Left hindlimb (tissue), 1 donor: ENCODE measurements at regions not wholly inside any gene's neighbourhood (a gene's known extent, or its start where the extent isn't known, plus 50 kb on each side); places are given as distances from the start of the nearest gene placed in this dataset.

Experiments
- DNase-seq: peaks from one replicate; pipeline ENCODE4 v3.0.0-alpha.2; 2018

DNA sequence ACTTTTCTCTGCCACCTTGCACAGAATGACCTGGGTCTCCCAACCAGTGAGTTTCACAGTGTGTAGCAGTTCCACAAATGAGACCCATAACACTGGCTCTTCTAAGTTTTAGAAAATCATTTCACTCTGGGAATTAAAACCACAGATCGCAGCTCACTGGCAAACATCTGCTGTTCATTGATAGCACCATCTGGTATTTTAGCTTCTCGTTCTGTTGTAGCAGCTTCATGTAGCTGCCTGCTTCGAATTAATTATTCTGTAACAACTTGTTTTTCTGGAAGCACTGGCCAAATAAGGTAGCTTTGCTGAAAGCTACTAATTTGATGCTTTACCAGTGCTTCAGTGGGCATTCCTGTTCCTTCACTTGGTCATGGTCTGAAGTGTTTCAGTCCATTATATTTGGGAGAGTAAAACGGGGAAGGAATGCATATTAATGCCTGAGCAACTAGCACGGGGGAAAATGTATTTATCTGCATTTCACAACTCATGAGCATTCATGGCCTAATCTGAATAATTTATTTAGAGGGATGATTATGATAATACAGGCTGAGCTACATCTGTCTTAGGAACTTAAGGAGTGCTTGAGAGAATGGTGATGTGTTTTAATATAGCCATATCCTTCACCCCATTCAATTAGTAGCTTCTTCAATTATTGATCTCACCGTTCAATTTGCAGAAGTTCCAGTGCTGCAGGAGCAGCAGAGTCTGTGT lies 447.4 kb downstream of the XPNPEP1 start:
- DNase-seq, result no peak

DNA sequence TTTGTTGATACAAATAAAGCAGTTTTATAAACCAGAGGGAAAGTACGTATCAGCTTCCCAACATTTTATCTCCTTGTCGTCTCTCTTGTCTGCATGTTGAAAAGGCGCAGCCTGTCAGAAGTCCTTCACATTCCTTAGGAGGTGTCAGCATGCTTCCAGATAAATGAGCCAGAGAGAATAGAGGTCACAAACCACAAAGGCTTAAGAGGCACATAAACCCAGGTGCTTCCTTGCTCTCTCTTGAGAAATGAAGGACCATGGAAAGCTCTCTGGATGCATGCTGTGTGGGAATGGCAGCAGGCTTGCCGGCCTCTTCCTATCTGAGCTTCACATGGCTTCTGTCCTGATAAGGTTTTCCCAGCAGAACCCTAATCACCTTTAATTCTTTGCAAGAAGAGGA lies 448.5 kb downstream of the XPNPEP1 start:
- DNase-seq, result no peak

DNA sequence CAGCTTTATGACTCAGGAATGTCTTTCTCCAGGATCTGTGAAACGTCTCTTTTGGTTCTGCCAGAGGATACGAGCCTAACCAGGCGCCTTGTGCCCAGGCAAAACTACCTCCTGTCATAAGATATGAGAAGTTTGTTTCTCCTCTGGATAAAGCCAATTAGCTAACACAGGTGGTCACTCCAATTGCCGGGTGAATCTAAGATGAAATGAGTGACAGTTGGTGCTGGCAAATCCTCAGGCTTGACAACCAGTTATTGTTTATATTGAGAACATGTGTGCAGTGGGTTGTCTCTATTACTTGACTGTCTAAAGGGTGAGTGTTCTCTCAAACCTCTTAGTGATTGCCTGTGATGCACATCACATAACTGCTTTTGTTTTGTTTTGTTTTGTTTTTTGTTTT lies 449.1 kb downstream of the XPNPEP1 start:
- no peak for DNase-seq

DNA sequence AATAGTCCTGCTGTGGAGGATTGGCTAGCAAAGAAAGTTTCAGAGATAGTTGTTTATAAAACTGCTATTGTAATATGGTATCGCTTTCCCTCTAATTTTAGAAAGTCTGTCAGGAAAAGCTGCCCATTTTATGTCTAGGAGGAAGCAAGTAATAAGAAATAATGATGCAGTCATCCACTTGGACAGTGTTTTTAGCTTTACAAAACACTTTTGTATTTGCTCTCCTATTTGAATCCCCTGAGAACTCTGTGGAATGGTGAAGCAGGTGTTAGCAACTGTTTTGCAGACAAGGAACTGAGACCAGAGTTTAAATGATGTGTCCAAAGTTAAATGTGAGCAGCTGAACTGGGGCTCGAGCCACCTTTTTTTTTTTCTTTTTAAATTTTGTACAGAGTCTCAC lies 455.8 kb downstream of the XPNPEP1 start:
- no peak for DNase-seq

DNA sequence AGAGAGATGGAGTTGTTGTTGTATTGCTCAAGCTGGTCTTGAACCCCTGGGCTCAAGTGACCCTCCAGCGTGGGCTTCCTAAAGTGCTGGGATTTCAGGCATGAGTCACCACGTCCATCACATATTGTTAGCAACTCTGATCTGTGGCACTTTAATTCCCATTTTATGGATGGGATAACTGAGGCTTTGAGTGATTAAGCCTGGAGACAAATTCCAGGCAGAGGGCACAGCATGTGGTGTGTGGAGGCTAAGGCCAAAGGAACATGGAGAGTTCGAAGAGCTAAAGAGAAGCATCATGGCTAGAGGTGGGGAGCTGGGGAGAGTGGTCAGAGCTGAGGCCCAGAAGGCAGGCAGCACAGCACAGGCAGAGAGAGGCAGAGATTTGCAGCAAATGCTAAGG lies 458.4 kb downstream of the XPNPEP1 start:
- no peak for DNase-seq

DNA sequence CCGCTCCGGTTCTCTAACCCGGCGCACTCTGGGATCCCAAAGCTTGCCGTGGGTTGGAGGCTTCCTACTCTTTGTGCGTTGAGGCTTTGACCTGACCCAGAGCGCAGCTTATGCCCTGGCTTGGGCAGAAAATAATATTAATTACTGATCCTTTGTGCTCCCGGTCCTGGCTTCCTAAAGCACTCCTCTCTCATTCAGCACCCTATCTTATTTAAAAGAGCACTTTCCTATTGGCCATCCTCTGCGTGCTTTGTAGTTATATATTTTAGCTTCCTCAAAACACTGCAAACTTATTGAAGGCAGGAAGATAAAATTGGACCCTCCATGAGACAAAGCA lies 466.0 kb downstream of the XPNPEP1 start:
- DNase-seq, result no peak

DNA sequence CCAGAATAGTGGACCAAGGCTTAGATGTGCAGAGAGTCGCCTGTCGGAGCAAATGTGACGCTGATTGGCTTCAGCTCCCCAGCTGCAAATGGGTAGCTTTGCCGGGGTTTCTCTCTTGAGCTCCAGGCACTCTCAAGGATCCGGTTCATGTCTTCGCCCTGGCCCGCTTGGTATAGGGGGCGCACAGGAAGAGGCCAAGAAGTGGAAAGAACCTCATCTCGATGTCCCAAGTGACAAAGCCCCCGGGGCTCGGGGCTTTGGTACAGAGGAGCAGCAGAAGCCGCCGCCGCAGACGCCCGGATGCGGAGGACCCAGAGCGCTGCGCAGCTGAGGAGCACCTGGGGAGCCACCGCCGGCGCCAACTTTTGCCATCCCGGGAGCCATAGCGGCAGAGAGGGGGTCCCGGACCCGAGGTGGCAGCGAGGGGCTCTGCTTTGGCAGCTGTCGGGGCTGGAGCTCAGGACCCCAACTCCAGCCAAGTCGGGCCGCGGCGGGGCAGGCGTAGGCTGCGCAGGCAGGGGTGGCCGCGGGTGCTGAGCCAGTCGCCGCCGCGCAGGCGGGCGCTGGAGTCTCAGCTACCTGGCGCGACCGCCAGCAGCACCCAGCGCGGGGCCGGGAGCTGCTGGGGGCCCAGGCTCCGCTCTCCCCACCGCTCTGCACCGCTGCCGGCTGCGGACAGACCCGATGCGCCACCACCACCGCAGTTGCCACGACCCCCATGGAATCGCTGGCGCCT lies 466.6 kb downstream of the XPNPEP1 start:
- DNase-seq, result no peak

DNA sequence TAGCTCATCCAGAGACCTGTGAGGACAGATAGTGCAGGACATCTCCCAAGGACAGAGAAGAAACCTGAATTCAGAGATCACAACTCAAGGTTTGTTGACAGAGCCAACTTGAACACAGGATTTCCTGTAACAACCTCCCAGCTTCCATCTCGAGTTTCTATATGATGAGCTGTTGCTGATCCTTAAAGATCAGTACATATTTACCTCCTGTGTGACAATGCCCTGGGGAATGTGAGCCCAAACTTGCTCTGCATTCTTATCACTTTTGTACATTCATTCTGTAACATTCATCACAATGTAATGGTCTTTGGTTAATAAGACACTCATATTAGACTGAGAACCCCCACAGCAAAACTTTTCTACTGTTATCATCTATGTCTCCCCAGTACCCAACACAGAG lies 468.6 kb downstream of the XPNPEP1 start:
- no peak for DNase-seq

DNA sequence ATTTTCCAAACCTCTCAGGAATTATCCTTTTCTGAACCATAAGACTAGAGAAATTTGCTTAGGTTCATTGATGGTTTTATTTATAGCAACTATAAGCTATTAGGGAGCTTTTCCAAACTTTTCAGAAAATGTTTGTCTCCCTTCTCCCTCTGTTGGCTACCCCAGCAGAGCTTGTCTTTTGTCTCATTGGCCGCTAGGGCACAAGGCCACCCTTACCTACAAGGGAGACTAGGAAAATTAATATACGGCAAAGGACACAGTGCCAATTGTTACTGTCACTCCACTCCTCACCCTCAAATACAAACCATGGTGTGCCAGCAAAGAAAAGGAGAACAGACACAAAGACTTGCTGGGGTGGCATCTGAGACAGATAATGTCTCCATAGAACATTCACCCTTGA lies 471.4 kb downstream of the XPNPEP1 start:
- no peak for DNase-seq

DNA sequence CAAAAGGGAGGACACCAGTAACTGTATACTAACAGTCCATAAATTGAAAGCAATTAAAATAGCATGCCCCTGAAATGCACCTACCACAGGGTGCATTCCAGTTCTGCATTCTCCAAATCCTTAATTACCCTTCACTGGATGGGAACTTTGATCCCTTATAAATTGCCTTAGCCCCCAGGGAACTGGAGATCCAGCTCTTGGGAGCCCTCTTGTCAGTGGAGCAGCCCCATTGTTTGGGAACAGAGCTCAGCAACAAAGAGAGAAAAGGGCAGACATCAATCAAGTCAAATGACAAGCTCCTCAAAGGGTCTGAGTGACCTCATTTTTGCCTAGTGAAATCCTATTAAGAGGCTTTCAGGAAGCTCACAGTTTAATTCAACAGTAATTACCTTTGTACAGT lies 472.6 kb downstream of the XPNPEP1 start:
- DNase-seq, result no peak

DNA sequence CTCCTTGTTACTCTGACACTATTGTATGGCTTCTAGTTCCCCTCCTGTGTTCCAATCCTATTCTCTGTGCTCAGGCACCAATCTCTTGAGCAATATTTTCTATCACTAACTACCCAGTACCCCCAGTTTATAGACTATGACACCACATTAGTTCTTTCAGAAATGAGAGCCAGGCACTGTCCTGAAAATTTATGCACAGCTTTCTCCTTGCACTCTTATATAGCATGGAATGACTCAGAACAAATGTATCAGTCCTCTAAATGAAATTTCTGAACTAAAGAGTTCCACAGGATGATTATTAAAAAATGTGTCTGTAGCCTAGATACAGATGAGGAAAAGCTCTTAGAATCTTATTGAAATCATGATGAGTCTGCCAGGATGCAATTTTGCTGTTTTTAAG lies 489.9 kb downstream of the XPNPEP1 start:
- DNase-seq, result no peak

DNA sequence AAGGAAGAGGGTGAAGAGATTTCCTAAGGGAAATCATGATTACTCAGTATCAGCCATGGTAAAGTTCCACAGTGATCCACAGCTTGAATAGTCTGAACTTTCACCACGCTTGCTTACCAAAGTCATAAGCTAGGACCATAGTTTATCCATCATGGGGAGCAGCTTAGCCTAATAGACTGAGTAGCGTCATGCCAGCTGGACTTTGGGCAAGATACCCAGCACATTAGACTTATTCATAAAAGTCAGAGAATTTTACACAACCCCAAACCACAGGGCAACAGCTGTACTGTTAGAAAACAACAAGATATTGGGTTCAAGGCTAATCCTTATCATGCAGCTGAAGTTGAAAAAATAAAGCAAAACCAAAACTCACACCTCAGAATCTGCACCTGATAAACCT lies 491.0 kb downstream of the XPNPEP1 start:
- no peak for DNase-seq

DNA sequence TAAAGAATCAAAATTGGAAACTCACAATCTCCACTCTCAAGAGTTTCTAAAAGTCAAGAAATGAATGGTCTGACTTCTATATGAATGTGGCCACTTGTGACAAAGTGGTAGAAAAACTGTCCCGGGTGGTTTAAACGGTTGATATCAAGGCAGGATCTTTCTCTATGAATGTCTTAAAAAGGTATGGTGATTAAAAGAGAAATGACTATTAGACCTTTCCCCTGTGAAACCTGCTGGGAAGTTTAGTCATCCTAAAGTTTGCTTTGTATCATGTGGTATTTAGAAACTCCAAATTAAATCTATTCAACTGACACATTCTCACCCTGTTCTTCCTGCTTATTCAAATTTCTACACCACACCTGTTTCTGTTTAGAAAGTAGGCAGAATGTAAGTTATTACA lies 492.5 kb downstream of the XPNPEP1 start:
- DNase-seq, result no peak

DNA sequence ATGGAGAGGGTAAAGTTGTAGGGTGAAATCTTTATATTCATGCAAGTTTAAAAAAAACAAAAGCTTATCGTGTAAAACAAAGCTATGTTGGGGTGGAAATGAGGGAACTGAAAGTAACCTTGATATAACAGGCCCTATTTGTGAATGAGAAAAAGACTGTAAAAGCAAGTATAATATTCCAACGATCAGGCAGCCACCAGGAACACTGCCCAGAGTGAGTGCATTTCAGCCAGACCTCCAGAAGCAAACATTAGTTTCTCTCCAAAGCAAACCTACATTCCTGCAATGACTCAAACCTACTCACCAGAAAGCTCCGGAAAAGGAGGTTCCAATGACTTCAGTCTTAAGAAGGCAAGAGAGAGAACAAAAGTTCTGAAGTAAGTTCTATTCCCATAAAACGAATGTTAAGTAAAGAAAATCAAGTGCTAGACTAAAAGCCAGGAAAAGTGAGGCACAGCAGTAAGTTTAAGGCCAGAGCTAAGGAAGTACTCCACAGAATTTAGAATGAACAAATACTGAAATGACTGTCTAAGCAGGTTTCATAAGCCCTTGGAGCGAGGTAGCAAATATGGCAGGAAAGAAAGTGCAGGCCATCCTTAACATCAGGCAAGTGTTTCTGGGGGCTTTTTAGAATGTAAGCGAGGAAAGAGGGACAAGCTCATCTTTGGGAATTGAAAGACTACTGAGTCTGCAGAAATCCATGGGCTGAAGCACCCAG lies 493.1 kb downstream of the XPNPEP1 start:
- peak; percentile 59 for DNase-seq

DNA sequence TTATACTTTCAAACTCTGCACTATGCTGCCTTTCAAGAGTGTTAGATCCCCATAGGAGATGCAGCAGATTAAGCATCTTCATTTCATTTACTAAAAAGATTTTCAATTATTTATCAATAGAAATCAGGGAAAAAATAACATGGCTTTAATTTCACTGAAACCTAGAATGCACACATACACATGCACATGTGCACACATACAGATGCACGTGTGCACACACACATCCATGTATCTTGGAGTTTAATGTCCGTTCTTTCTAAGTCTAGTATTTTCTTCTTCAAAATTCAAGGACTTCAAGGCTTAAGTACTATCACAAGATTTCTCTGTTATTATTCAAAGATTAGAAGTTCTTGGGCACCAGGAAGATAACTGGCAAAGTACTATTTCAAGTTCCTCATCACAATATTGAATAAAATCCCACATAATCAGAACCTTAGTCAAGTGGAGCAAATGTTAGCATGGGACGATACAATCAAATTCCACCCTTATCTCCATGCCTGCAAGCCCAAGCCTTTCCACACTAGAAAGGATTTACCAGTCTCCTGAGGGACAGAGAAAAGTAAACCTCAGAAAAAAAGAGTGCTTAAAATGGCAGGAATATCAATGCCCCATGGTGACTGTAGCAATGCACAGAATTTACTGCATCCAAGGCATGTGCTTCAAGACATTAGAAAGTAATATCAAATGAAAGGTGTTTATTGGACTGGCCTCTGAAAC lies 494.4 kb downstream of the XPNPEP1 start:
- no peak for DNase-seq

DNA sequence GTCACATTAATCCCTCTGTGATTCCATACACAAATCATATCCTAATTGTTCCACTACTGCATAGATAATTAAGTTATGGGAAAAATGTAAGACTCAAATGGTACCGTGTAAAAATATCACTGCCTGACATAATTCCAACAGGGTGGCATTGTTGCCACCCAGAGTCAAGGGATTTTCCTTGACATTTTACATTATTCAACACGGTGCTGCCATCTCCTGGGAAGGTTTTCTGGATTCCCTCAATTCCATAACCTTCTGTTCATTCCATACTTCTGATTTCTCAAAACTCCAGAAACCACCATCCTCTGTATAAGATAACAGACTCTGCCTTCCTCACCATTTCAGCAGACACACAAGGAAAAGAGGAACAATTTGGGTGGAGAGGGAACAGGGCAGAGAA lies 495.9 kb downstream of the XPNPEP1 start:
- DNase-seq, result no peak

DNA sequence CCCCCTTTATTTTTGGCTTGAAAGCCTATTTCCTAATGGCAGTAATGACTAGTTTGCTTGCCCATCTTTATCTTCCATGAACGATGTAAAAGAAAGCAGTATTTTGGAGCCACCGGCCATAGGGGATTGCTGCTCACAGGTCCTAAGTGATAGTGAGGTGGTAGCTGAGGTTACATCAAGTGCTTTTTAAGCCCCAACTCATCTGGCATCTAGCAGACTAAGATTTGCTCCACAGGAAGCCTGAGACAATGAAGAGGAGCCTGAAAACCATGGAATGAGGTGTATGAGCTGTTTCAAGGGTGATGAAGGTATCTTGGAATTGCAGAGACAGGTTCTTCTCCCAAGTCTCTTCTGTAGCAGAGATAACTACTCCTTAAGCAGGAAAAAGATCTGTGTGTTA lies 496.3 kb downstream of the XPNPEP1 start:
- no peak for DNase-seq

DNA sequence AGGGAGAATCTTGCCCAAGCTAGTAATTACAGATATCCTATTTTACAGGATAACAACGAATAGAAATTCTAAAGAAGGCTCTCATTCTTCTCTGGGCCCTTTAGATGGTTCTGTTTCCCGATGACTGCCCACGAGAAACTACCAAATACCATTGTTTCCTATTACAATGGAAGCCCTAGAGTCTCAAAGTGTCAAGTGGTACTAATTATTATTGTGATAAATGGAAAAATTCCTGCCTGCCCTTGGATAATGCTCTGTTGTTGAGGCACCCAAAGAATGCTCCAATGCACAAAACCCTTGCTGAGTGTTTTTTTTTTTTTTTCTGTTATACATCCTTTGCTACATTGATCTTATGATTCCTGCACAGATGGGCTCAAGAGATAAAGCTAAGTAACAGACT lies 504.5 kb downstream of the XPNPEP1 start:
- no peak for DNase-seq

DNA sequence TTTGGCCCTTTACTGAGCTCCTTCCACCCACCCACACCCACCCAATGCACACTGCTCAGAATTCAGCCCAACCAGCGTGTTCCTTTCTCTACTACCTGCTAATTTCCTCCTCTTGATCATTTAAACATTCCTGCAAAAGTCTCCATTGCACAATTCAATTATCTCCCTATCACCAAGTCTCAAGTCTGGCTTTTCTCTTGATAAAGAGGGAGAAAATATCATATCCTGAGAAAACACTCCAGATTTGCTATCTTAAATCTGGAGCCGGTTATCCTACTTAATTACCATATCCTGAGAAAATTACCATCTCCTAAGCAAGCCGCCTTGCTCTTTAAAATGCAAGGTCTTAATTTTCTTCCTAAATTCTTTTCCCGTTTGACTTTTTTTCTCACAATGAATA lies 505.5 kb downstream of the XPNPEP1 start:
- no peak for DNase-seq

DNA sequence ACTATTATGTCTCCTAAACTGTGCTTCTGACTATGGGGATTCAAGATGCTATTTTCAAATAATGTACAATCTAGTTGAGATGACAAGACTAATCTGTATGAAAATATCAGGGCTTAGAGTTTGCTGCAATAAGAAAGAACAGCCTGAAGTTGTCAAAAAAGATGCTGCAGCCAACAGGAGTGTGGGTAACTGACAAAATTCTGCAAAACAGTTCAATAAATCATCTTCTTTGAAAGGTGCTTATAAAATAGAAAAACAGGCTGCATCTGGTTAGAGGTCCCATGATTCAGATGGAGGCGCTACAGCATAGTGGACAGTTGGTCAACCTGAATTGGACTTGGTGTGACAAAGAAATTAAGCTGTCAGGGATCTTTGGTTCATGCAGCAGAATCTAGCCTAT lies 511.0 kb downstream of the XPNPEP1 start:
- DNase-seq, result no peak

DNA sequence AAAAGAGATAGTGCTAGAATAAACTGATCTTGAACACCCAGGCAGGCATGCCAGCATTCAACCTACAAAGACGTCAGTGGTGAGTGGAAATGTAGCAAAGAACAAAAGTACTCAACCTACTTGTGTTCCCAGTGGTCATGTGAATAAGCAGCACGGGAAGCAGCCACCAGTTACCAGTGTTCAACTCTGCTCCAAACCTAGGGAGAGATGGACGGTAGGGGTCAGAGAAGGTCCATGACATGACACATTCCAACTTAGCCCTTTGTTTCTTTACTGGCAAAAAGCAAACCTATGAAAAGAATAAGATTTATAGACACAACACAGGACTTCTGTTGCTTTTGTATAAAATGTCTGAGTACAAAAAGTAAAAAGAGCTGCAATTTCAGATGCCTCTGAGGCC lies 511.4 kb downstream of the XPNPEP1 start:
- DNase-seq, result no peak

DNA sequence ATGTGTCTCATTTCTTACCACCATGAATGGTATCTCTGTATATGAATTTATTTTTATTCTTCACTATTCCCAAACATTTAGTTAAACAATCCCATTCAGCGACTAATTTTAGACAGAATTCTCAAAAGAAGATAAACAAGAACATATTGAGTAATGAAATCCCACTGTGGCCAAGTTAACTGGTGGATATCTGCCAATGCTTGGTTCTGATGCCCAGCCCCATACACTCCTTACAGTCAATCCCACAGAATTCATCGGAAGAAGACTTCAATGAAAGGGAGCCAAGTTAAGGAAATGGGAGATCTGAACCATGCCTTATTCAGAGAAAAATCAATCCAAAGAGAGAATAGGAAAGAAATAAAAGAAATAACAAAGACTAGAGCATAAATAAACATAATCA lies 518.0 kb downstream of the XPNPEP1 start:
- DNase-seq, result no peak

DNA sequence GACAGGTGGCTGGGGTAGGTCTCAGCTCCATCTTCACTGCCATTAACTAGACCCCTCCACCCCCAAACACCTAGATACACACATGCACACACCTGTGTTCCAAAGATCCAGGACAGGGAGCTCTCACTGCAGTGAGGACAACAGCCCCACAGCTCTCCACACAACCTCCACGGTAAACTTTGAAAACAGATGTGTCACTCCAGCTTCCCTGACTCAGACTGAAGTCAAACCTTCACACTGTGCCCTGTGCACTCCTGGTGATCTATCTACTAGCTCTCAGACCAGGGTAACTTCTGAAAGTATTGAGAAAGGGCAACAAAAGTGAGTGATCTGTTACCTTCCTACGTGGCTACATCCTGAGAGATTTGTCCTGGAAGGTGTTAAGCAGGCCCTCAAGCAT lies 519.8 kb downstream of the XPNPEP1 start:
- no peak for DNase-seq

DNA sequence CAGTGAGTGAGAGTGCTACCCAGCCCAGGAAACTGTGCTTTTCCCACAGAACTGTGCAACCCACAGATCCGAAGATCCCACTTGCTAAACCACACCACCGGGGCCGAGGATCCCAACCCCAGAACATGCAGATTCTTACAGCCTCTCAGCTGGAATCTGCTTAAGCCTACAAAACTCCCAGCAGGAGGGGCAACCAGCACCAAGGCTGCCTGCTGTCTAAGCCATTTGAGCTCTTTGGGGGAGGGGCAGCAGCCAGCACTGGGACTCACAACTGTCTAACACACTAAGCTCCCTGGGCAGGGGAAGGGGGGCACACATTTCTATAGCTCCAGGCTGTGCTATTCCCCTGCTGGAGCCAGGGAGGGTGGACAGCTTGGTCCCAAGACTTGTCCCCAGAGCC lies 529.9 kb downstream of the XPNPEP1 start:
- no peak for DNase-seq
